Thyroid gland (tissue), 4 donors: ENCODE measurements at regions not wholly inside any gene's neighbourhood (a gene's known extent, or its start where the extent isn't known, plus 50 kb on each side); places are given as distances from the start of the nearest gene placed in this dataset.

Experiments used
- POLR2A ChIP-seq, 2 donors: fragments of 450-650 bp; IDR thresholded peaks; one replicate each; pipeline ENCODE4 v1.6.1; 2017; ENCODE audit warnings: antibody characterized with exemption in 2 of 2, mild to moderate bottlenecking in 2 of 2, moderate library complexity in 1 of 2
- TF ChIP-seq, protein P1 (sequence below), 6 experiments: fragments of 200-600 bp in 3 of 6; fragments of 450-650 bp in 3 of 6; sonication (generic) in 3 of 6; IDR thresholded peaks; one replicate each; pipeline ENCODE4 v1.5.1; 2016 to 2019; ENCODE audit warnings: antibody characterized with exemption in 6 of 6, mild to moderate bottlenecking in 2 of 6, inconsistent platforms in 1 of 6, moderate library complexity in 1 of 6

DNA sequence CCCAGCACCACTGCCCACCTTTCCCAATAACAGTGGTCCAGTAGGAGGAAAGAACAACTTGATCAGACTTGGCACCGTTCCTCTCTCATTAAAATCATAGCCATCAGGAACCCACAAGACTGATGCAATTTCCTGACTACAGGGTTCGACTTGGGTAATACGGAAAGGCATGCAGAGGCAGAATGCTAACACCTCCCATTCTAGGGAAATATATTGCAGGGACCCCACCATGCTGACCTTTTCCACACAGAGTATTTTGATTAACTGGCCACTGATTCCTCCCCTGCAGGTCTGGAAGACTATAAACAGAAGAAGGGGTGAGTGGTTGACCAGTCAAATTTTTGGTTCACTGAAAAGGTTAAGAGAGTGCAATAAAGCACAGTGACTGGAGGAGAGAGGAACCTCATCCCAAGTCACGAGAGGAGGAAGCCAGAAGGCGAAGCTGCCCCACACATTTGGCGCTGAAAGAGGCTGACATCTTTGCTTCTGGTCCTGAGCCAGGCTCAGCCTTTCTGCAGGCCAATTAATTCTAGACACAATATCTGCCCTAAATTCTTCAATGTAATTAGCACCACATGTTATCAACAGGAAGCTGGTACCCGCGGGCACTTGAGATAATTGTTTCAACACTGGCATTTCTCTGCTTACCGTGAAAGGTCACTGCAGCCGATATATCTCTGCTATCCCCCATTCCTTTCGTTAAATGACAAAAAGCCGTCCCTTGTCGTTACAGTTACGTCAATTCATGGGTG, 64.7 kb upstream of the SPOCK1 start:
- TF ChIP-seq, protein P1, sequence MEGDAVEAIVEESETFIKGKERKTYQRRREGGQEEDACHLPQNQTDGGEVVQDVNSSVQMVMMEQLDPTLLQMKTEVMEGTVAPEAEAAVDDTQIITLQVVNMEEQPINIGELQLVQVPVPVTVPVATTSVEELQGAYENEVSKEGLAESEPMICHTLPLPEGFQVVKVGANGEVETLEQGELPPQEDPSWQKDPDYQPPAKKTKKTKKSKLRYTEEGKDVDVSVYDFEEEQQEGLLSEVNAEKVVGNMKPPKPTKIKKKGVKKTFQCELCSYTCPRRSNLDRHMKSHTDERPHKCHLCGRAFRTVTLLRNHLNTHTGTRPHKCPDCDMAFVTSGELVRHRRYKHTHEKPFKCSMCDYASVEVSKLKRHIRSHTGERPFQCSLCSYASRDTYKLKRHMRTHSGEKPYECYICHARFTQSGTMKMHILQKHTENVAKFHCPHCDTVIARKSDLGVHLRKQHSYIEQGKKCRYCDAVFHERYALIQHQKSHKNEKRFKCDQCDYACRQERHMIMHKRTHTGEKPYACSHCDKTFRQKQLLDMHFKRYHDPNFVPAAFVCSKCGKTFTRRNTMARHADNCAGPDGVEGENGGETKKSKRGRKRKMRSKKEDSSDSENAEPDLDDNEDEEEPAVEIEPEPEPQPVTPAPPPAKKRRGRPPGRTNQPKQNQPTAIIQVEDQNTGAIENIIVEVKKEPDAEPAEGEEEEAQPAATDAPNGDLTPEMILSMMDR (IDR thresholded peaks at IDR 0.05): no peak
- TF ChIP-seq POLR2A (IDR thresholded peaks at IDR 0.05): no peak
